GM12891 (cell line): ENCODE measurements at regions not wholly inside any gene's neighbourhood (a gene's known extent, or its start where the extent isn't known, plus 50 kb on each side); places are given as distances from the start of the nearest gene placed in this dataset.

ENCODE experiments used
- PAX5 ChIP-seq: IDR thresholded peaks from 2 replicates; pipeline ENCODE4 v1.6.1; 2011; ENCODE audit warnings: low read length, moderate library complexity, mild to moderate bottlenecking; ENCODE audit not compliant: insufficient read depth, severe bottlenecking
- POLR2A ChIP-seq: IDR thresholded peaks from 2 replicates; pipeline ENCODE4 v1.6.1; 2011; ENCODE audit warnings: low read depth, low read length, control low read depth
- POLR2AphosphoS5 ChIP-seq: IDR thresholded peaks from 2 replicates; pipeline ENCODE4 v1.6.1; 2011; ENCODE audit warnings: low read depth, low read length, control low read depth
- POU2F2 ChIP-seq: IDR thresholded peaks from 2 replicates; pipeline ENCODE4 v1.6.1; 2011; ENCODE audit warnings: low read depth, mild to moderate bottlenecking, control low read depth, low read length, moderate library complexity
- SPI1 ChIP-seq: IDR thresholded peaks from 2 replicates; pipeline ENCODE4 v1.6.1; 2011; ENCODE audit warnings: low read depth, low read length, control low read depth
- TAF1 ChIP-seq: IDR thresholded peaks from 2 replicates; pipeline ENCODE4 v1.6.1; 2011; ENCODE audit warnings: low read depth, low read length, control low read depth

- TF ChIP-seq POLR2A (no peak), TAF1 (no peak), SPI1 (no peak), POLR2AphosphoS5 (no peak), POU2F2 (no peak), PAX5 (no peak)
Measured at GRCh38 chr4:36687681-36688080, 406.3 kb downstream of the DTHD1 start.
